Mucosa of rectum (tissue), 2 donors: ENCODE measurements at regions not wholly inside any gene's neighbourhood (a gene's known extent, or its start where the extent isn't known, plus 50 kb on each side); places are given as distances from the start of the nearest gene placed in this dataset.

Experiments
- H3K27ac ChIP-seq, 2 donors: one replicate each; pipeline ENCODE4 v1.7.0; 2013; ENCODE audit warnings: inconsistent platforms in 2 of 2, low read depth in 2 of 2, low read length in 2 of 2
- H3K27me3 ChIP-seq, 2 donors: one replicate each; pipeline ENCODE4 v1.7.0; 2013; ENCODE audit warnings: low read length in 2 of 2; ENCODE audit not compliant: control insufficient read depth in 2 of 2, insufficient read depth in 2 of 2
- H3K36me3 ChIP-seq, 2 donors: one replicate each; pipeline ENCODE4 v1.7.0; 2013; ENCODE audit warnings: low read length in 2 of 2; ENCODE audit not compliant: control insufficient read depth in 2 of 2, insufficient read depth in 2 of 2
- H3K4me1 ChIP-seq, 2 donors: one replicate each; pipeline ENCODE4 v1.7.0; 2013; ENCODE audit warnings: low read length in 2 of 2, mild to moderate bottlenecking in 1 of 2; ENCODE audit not compliant: control insufficient read depth in 2 of 2, insufficient read depth in 2 of 2
- H3K4me3 ChIP-seq, 2 donors: one replicate each; pipeline ENCODE4 v1.7.0; 2013; ENCODE audit warnings: low read length in 2 of 2
- H3K9ac ChIP-seq, 2 donors: one replicate each; pipeline ENCODE4 v1.7.0; 2013; ENCODE audit warnings: low read length in 2 of 2, low read depth in 1 of 2, mild to moderate bottlenecking in 1 of 2
- H3K9me3 ChIP-seq, 2 donors: one replicate each; pipeline ENCODE4 v1.7.0; 2013; ENCODE audit warnings: low read length in 2 of 2; ENCODE audit not compliant: control insufficient read depth in 2 of 2
- donor health status: healthy.
- donor health status: Normal muscosa, but diverticular disease.

DNA sequence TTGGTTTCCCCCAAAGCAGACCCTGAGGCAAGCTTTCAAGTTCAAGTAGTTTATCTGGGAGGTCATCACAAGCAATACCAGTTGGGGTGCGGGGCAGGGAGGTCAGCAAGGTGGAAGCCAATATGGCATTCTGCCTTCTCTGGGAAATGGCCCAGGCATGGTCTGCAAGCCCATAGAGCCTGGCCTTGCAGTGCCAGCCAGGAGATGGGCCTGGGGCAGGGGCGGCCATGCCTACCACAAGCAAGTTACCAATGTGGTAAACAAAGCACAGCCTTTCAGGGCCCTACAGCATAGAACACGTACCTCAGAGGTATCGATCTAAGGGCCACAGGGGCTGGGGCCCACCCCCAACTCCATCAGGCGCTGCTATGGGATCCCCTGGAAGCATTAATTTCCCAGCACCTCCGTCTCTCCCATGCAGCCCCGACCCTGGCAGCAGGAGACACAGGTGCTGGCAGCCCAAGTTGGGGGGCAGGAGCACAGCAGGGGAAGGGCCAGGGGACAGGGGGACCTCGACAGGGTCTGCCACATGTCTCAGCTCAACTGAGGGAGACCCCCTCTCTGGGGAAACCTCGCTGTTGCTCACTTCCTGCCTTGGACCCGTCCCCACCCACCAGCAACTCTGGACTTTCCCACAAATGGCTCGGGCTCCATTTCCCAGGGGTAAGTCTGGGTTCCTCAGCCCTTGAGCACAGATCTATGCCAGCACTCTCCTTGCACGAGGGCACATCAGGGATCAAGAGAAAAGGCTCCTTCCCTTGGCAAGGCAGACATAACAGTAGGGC lies 369.0 kb downstream of the PREX1 start:
- Histone ChIP-seq H3K27me3 (peaks cover 0 to 4% of the 10 kb centered on the region in 2 donors), H3K9ac (no peak overlapping the region), H3K27ac (no peak overlapping the region), H3K4me1 (no peaks in the 10 kb centered on the region), H3K36me3 (no peaks in the 10 kb centered on the region), H3K9me3 (no peaks in the 10 kb centered on the region), H3K4me3 (no peak overlapping the region)

DNA sequence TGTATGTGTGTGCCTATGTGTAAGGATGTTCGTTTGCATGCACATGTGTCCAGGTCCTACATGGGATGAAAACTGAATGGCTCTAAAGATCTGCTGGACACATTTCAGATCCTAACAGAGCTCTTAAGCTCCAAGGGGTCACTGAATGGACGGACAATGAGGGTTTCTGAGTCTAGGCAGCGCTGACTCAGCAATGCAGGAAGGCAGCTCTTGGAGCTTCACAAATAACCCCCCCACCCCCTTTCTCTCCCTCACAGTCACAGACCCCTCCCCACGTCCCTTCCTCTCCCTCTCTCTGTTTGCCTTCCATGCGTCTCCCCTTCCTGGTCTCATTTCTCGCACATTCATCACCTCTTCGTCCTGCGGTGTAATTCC lies 369.8 kb downstream of the PREX1 start:
- Histone ChIP-seq H3K4me3 (no peak overlapping the region), H3K27me3 (peaks cover 0 to 4% of the 10 kb centered on the region in 2 donors), H3K9me3 (no peaks in the 10 kb centered on the region), H3K9ac (no peak overlapping the region), H3K4me1 (no peaks in the 10 kb centered on the region), H3K36me3 (no peaks in the 10 kb centered on the region), H3K27ac (no peak overlapping the region)

DNA sequence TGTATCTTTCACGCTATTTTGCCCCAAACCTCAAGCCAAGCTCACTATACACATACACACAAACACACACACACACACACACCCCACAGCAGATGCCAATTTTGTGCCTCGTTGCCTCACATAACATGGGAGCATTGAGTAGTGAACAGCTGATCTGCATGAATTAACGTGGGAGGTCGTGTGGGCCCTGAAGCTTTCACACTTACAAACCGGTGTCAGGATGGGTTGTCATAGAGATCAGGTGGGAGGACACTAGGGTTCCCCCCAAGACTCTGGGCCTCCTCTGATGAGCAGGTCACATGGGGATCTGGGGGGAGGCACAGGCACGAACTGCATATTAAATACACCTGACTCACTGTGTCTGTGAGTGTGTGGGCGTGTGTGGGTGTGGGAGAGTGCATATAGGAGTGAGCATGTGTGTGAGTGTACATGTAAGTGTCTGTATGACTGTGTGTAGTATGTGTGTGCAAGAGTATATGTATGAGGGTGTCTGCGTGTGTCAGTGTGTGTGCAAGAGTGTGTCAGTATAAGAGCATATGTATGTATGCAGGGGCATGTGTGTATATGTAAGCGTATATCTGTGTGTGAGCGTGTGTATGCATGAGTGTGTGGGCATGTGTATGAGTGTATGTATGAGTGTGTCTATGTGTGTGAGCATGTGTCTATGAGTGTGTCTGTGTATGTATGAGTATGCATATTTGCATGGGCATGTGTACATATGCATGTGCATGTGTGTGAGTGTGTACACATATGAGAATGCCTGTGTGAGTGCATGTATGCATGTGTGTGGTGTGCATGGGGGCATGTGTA lies 370.4 kb downstream of the PREX1 start:
- H3K4me3 ChIP-seq, result no peak overlapping the region
- H3K27me3 ChIP-seq, result peaks cover 0 to 4% of the 10 kb centered on the region in 2 donors
- no peaks in the 10 kb centered on the region for H3K4me1 ChIP-seq
- no peaks in the 10 kb centered on the region for H3K36me3 ChIP-seq
- H3K27ac ChIP-seq, result no peak overlapping the region
- H3K9ac ChIP-seq, result no peak overlapping the region
- no peaks in the 10 kb centered on the region for H3K9me3 ChIP-seq

DNA sequence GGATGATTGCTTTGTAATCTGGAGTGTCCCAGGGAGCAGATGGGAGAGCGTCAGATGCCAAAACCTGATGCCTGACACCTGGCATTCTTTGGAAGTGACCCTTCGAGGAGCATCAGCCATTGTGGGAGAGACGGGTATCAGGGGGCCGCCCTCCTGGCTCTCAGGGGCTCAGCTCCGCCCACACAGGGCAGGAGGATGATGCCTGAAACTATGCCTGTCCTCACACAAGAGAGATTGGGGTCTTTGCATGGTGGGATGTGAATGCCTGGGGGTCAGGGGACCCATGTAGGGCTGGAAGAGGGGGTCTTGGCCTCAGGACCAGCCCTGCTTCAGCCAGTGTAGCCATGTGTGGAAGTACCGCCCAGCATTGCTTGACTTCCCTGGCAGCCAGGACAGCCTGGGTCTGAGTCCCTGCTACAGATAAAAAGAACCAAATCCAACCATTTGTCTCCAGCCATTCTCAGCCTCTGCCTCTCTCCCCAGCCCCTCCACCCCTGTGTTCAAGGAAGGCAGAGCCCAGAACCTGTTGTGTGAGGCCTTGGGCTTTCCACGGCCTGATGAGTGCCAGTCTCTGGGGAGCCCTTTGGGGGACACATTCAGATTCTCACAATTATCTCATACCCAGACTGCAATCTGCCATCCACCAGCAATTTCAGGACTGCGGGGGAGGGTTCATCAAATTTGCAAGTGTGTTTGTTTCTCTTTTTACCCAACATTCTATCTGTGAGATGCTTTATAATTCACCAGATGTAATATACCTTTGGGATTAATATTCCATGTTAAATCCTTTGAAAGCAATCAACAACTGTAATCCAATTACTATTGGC lies 371.2 kb downstream of the PREX1 start:
- no peak overlapping the region for H3K9ac ChIP-seq
- no peaks in the 10 kb centered on the region for H3K9me3 ChIP-seq
- H3K4me1 ChIP-seq, result no peaks in the 10 kb centered on the region
- no peaks in the 10 kb centered on the region for H3K36me3 ChIP-seq
- no peak overlapping the region for H3K4me3 ChIP-seq
- peaks cover 0 to 4% of the 10 kb centered on the region in 2 donors for H3K27me3 ChIP-seq
- H3K27ac ChIP-seq, result no peak overlapping the region

DNA sequence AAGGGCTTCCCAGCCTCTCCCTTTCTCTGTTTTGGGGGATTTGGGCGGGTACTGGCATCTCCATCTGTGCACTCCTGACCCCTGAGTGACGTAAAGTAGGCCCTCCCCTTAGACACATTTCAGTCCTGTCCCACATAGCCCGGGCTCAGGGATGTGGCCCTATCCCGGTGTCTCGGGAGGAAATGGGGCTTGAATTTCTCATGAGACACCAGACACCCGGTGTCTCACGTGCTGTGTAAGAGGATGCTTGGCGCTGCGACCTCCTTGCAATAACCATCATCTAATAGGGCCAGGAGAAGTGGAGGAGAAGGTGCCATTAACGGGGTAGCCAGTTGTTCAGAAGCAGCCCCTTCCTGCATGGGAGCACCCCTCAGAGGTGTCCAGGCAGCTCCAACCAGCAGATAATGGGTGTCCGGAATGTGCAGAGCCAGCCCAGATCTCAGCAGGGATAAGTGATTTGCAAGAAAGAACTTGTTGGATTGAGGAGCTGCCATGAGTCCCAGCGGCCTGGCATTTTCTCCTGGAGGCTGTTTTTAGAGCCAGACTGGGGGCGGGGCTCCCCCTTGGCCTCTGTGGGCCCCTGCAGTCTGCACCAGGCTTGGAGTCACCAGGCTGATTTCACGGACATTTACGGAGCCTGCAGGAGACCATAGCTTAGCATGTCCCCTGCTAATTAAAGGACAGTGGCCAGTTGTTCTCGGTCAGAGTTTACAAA lies 372.0 kb downstream of the PREX1 start:
- H3K36me3 ChIP-seq, result no peaks in the 10 kb centered on the region
- no peak overlapping the region for H3K9ac ChIP-seq
- no peaks in the 10 kb centered on the region for H3K4me1 ChIP-seq
- H3K4me3 ChIP-seq, result no peak overlapping the region
- peaks cover 0 to 4% of the 10 kb centered on the region in 2 donors for H3K27me3 ChIP-seq
- no peak overlapping the region for H3K27ac ChIP-seq
- no peaks in the 10 kb centered on the region for H3K9me3 ChIP-seq

DNA sequence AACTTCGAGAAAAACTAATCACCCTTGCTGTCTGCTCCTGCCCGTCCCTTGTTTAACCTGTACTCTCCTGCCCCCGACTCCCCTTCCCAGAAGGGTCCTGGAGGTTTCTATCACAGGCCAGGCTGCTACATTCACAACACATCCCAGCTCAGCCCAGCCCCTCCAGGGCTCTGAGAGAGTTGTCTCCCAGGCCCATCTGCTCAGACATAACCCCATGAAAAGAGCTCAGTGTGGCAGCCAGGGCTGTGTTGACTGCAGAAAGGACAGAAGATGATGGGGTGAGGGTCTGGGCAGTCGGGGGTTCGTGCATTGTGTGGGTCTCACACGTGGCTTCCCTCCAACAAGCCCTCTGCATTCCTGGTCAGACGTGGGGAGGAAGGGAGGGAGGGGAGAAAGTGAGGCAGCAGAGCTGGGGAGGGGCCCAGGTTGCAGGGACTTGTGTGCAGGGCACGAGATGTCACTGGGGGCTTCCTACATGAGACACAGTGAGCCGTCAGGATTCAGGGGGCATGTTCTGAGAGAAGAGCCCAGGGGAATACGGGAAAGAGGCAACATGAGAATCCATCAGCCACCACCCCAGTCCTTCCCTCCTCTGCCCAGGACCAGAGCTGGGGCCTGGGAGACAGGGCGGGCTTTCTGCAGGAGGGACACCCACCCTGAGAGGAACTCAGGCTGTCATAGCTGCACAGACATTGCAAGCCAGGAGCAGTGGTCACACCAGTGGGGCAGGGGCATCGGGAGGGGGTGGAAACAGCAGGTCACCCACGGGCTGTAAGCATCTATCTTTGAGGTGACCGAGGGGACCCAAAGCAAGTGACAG lies 372.9 kb downstream of the PREX1 start:
- Histone ChIP-seq H3K27ac (no peak overlapping the region), H3K4me3 (no peak overlapping the region), H3K27me3 (peaks cover 0 to 4% of the 10 kb centered on the region in 2 donors), H3K9ac (no peak overlapping the region), H3K9me3 (no peaks in the 10 kb centered on the region), H3K4me1 (no peaks in the 10 kb centered on the region), H3K36me3 (no peaks in the 10 kb centered on the region)

DNA sequence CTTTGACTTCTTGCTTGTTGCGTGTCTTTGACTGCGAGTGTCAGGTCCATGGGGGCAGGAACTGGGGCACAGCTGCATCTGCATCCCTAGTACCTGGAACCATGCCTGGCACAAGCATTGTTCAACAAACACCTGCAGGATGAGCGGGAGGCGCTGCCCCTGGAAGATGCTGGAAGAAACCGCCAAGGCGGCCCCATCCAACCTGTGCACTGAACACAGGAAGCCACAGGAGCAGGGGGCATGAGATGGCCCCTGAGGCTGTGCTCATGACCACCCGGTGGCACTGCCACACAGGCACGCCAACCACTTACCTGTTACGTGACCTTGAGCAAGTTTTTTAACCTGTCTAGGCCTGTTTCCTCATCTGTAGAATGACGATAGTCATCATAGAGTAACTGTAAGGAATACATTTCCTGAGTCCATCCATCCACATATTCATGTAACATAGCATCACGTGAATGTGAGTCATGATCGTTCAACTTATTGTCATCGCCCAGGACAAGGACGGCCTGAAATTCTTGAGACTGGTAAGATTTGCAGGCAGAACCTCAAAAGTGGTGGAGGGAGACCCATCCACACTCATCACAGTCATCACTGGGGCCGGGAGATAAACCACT lies 374.2 kb downstream of the PREX1 start:
- H3K4me1 ChIP-seq, result no peaks in the 10 kb centered on the region
- no peak overlapping the region for H3K9ac ChIP-seq
- no peak overlapping the region for H3K27ac ChIP-seq
- H3K27me3 ChIP-seq, result peaks cover 0 to 4% of the 10 kb centered on the region in 2 donors
- H3K36me3 ChIP-seq, result no peaks in the 10 kb centered on the region
- no peak overlapping the region for H3K4me3 ChIP-seq
- H3K9me3 ChIP-seq, result no peaks in the 10 kb centered on the region

DNA sequence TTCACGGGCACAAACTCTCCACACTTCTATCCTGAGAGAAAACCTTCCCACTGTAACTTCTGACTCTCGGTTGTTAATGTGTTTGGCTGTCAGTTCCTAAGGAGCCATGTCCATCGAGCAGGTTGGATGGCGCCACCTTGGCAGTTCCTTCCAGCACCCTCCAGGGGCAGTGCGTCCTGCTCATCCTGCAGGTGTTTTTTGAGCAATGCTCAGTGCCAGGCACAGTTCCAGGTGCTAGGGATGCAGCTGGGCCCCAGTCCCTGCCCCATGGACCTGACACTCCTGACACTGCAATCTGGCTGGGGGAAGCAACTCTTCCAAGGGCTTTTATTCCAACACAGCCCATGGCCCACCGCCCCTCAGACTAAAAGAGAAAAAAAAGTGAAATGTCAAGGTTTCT lies 376.4 kb downstream of the PREX1 start:
- H3K27ac ChIP-seq, result no peak overlapping the region
- no peaks in the 10 kb centered on the region for H3K9me3 ChIP-seq
- no peaks in the 10 kb centered on the region for H3K36me3 ChIP-seq
- no peak overlapping the region for H3K9ac ChIP-seq
- no peaks in the 10 kb centered on the region for H3K4me1 ChIP-seq
- no peak overlapping the region for H3K4me3 ChIP-seq
- peaks cover 0 to 4% of the 10 kb centered on the region in 2 donors for H3K27me3 ChIP-seq
